Caco-2 (cell line): ENCODE measurements at regions not wholly inside any gene's neighbourhood (a gene's known extent, or its start where the extent isn't known, plus 50 kb on each side); places are given as distances from the start of the nearest gene placed in this dataset.

Experiments
- BruUV-seq: library from RNA; stranded (reverse); fragments of 400-500 nt; replicated peaks from 2 replicates; lab custom pipeline; 2021; lab: Mats Ljungman, UMichigan
- CTCF ChIA-PET: fragments of 300-600 bp; sonication (Branson Sonifier 250); formaldehyde crosslinking; loops from one replicate; lab custom pipeline; 2022; ENCODE audit warnings: antibody characterized with exemption; lab: Charles Lee
- POLR2A ChIA-PET: fragments of 300-600 bp; sonication (Branson Sonifier 250); formaldehyde crosslinking; loops from one replicate; lab custom pipeline; 2022; ENCODE audit warnings: antibody characterized with exemption; lab: Charles Lee
- DNase-seq, 2 experiments: peaks; one replicate each; pipeline versions ENCODE4 v3.0.0 to v3.0.0-alpha.2; 2020 to 2022
- H3K27me3 ChIP-seq: replicated peaks from 2 replicates; pipeline ENCODE4 v1.6.0; 2011; ENCODE audit warnings: low read length; ENCODE audit not compliant: control insufficient read depth, insufficient read depth
- H3K36me3 ChIP-seq: 2 replicates; pipeline ENCODE4 v1.5.1; 2011; ENCODE audit warnings: low read length; ENCODE audit not compliant: control insufficient read depth, insufficient read depth
- H3K4me1 ChIP-seq: fragments of 250-450 bp; sonication (Bioruptor Pico); 2 replicates; pipeline ENCODE4 v1.5.1; 2020; ENCODE audit warnings: mild to moderate bottlenecking
- H3K4me3 ChIP-seq: 2 replicates; pipeline ENCODE4 v1.5.1; 2011; ENCODE audit warnings: low read depth, mild to moderate bottlenecking, control low read depth, low read length
- H3K9me3 ChIP-seq: fragments of 250-450 bp; sonication (Bioruptor Pico); 2 replicates; pipeline ENCODE4 v1.5.1; 2020; ENCODE audit warnings: mild to moderate bottlenecking, moderate library complexity
- H3K27ac Mint-ChIP-seq: one replicate; pipeline ENCODE4 v1.8.0; 2022; ENCODE audit warnings: mixed read lengths; ENCODE audit not compliant: unreplicated experiment
- H3K27me3 Mint-ChIP-seq: one replicate; pipeline ENCODE4 v1.8.0; 2022; ENCODE audit warnings: mixed read lengths; ENCODE audit not compliant: insufficient read depth, unreplicated experiment
- H3K36me3 Mint-ChIP-seq: one replicate; pipeline ENCODE4 v1.8.0; 2022; ENCODE audit warnings: mild to moderate bottlenecking, mixed read lengths; ENCODE audit not compliant: insufficient read depth, unreplicated experiment
- H3K4me1 Mint-ChIP-seq: one replicate; pipeline ENCODE4 v1.8.0; 2022; ENCODE audit warnings: low read depth, mixed read lengths; ENCODE audit not compliant: unreplicated experiment
- H3K4me3 Mint-ChIP-seq: one replicate; pipeline ENCODE4 v1.8.0; 2022; ENCODE audit warnings: mild to moderate bottlenecking, moderate library complexity, mixed read lengths; ENCODE audit not compliant: unreplicated experiment
- H3K9me3 Mint-ChIP-seq: one replicate; pipeline ENCODE4 v1.8.0; 2022; ENCODE audit warnings: mixed read lengths; ENCODE audit not compliant: unreplicated experiment
- CTCF ChIP-seq, 2 experiments: fragments of 200-600 bp in 1 of 2; IDR thresholded peaks; 1 replicate in 1 of 2; 2 replicates in 1 of 2; pipeline versions ENCODE4 v1.5.1 to v1.8.0; 2011 to 2022; ENCODE audit warnings: antibody characterized with exemption in 1 of 2, control low read depth in 1 of 2, inconsistent platforms in 1 of 2, low read depth in 1 of 2, low read length in 1 of 2, mild to moderate bottlenecking in 1 of 2, moderate library complexity in 1 of 2; ENCODE audit not compliant: insufficient read depth in 1 of 2, severe bottlenecking in 1 of 2, unreplicated experiment in 1 of 2
- intact Hi-C: fragments of 100-400 bp; cut with micrococcal nuclease; formaldehyde crosslinking; loops from one replicate; pipeline ENCODE4 v1.10.0; 2022; ENCODE audit not compliant: unreplicated experiment

GRCh38 chr11:126135235-126136176, 72.8 kb upstream of the CDON start:
- no peak overlapping the region for H3K4me3 ChIP-seq
- no peak overlapping the region for H3K4me3 Mint-ChIP-seq
- no peaks in the 10 kb centered on the region for H3K36me3 Mint-ChIP-seq
- no peaks in the 10 kb centered on the region for H3K27me3 ChIP-seq
- peaks cover 10% of the 10 kb centered on the region for H3K4me1 Mint-ChIP-seq
- H3K9me3 Mint-ChIP-seq: no peaks in the 10 kb centered on the region
- BruUV-seq: no TSS peak
- no peaks in the 10 kb centered on the region for H3K9me3 ChIP-seq
- no peaks in the 10 kb centered on the region for H3K27me3 Mint-ChIP-seq
- DNase-seq: no peak
- no peak overlapping the region for H3K27ac Mint-ChIP-seq
- H3K36me3 ChIP-seq: no peaks in the 10 kb centered on the region
- TF ChIP-seq CTCF (IDR thresholded peaks at IDR 0.05; ENCODE audit: insufficient read depth in 1 of 2, low read depth in 1 of 2, low read length in 1 of 2, severe bottlenecking in 1 of 2, unreplicated experiment in 1 of 2): no peak
- H3K4me1 ChIP-seq: no peaks in the 10 kb centered on the region
- intact Hi-C loops: no loop called here
- POLR2A ChIA-PET: interaction anchor here (0.6 kb wide), 1 partner anchor 232 kb away, joined by 3 read pairs; the partner anchor contains the start of gene PUS3
- CTCF ChIA-PET: no interaction called here

- no TSS peak for BruUV-seq
- H3K4me3 Mint-ChIP-seq: no peak overlapping the region
- no peaks in the 10 kb centered on the region for H3K36me3 Mint-ChIP-seq
- Histone ChIP-seq H3K4me1 (no peaks in the 10 kb centered on the region), H3K36me3 (no peaks in the 10 kb centered on the region), H3K4me3 (no peak overlapping the region), H3K9me3 (no peaks in the 10 kb centered on the region), H3K27me3 (no peaks in the 10 kb centered on the region)
- H3K27ac Mint-ChIP-seq: no peak overlapping the region
- intact Hi-C loops: no loop called here
- ChIA-PET POLR2A (interaction anchor here (0.6 kb wide), 1 partner anchor 231 kb away, joined by 3 read pairs; the partner anchor contains the start of gene PUS3), CTCF (no interaction called here)
- TF ChIP-seq CTCF (IDR thresholded peaks at IDR 0.05; ENCODE audit: insufficient read depth in 1 of 2, low read depth in 1 of 2, low read length in 1 of 2, severe bottlenecking in 1 of 2, unreplicated experiment in 1 of 2): no peak
- no peak for DNase-seq
- H3K27me3 Mint-ChIP-seq: no peaks in the 10 kb centered on the region
- peaks cover 19% of the 10 kb centered on the region for H3K4me1 Mint-ChIP-seq
- H3K9me3 Mint-ChIP-seq: no peaks in the 10 kb centered on the region
These were observed 71.9 kb upstream of the CDON start for GRCh38 chr11:126134461-126135155.

- DNase-seq: no peak
- POLR2A ChIA-PET: no interaction called here
- Mint-ChIP-seq H3K4me3 (no peak overlapping the region), H3K9me3 (no peaks in the 10 kb centered on the region), H3K4me1 (peaks cover 19% of the 10 kb centered on the region), H3K27ac (no peak overlapping the region), H3K36me3 (no peaks in the 10 kb centered on the region), H3K27me3 (no peaks in the 10 kb centered on the region)
- no peak overlapping the region for H3K4me3 ChIP-seq
- no peaks in the 10 kb centered on the region for H3K4me1 ChIP-seq
- TF ChIP-seq CTCF (IDR thresholded peaks at IDR 0.05; ENCODE audit: insufficient read depth in 1 of 2, low read depth in 1 of 2, low read length in 1 of 2, severe bottlenecking in 1 of 2, unreplicated experiment in 1 of 2): no peak
- H3K36me3 ChIP-seq: no peaks in the 10 kb centered on the region
- intact Hi-C loops: no loop called here
- BruUV-seq: no TSS peak
- CTCF ChIA-PET: no interaction called here
- H3K27me3 ChIP-seq: no peaks in the 10 kb centered on the region
- no peaks in the 10 kb centered on the region for H3K9me3 ChIP-seq
These were observed 71.2 kb upstream of the CDON start for GRCh38 chr11:126133901-126134300.
